ENCODE measurements at regions not wholly inside any gene's neighbourhood (a gene's known extent, or its start where the extent isn't known, plus 50 kb on each side); places are given as distances from the start of the nearest gene placed in this dataset.
"Not testable (repeated sequence)": the region's sequence is repeated elsewhere in the genome, so short reads cannot be mapped to it uniquely, and the experiment has no call there.

DNA sequence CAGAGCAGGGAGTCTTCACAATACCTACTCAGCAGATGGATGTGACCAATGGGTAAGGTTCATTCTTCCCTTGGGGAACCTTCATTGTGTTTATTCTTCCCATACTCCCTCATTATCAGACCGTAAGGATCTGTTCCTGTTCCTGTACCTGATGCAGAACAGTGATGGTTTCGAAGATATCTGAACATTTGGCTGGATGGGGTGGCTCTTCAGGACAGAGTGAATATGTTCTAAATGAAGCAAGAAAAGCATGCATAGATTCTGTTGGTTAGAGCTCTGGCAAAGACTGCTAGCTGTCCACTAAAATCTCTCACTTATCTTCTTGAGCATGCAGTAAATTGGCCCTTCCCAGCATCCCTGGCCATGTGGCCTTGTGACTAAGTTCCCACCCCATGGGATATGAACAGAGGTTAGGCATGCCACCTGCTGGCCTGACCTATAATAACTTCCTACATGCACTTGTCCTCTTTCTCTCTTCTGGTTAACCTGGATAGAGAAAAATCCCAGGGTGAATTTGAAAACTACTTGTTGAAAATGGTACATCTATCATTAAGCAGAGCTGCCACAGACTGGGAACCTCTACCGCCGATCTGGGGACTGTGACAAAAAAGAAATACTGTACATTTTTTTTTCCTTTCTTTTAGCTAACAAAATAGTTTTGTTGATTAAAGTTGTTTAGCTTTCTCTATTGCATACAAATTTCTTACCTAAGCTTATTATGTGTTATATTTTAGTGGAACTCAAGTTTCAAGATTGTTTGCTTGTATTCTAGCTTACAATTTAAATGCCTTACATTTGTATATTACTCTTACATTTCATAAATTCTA is 60.0 kb upstream of the BANK1 start:
- peak in 3 of 4 donors; percentile 6 to 28 (median 8) for DNase-seq (ENCODE audit: low read depth in 4 of 4, low spot score in 2 of 4)

DNA sequence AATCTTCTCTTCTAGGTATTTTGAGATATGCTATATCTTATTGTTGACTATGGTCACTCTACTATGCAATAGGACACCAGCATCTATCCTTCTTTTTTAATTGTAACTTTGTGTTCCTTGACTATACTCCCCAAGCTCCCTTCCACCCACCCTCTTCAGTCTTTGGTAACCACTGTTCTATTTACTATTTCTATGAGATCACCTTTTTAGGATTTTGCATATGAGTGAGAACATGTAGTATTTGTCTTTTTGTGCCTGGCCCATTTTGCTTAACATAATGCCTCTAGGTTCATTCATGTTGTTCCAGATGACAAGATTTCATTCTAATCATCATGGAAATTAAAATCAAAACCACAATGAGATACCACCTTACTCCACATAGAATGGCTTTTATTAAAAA is 63.3 kb upstream of the BANK1 start:
- DNase-seq (ENCODE audit: low read depth in 4 of 4, low spot score in 2 of 4): no peak

DNA sequence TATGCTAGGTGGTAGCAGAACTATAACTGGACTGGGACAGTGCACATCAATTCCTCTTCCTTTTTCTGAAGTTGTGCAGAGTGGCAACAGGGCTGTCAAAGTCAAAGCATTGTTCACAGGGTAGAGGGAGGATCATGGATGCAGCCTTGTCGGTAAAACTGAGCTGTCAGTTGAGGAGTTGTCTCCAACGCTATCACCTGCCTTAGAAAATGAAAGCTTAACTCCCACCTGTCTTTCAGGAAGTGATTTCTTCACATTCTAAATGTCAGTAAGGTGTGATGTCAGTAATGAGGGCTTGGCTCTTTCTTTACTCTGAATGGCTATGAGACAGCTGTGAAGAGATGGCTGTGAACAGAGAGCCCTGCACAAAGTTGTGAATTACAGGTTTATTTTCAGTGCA is 66.4 kb upstream of the BANK1 start:
- no peak for DNase-seq (ENCODE audit: low read depth in 4 of 4, low spot score in 2 of 4)

DNA sequence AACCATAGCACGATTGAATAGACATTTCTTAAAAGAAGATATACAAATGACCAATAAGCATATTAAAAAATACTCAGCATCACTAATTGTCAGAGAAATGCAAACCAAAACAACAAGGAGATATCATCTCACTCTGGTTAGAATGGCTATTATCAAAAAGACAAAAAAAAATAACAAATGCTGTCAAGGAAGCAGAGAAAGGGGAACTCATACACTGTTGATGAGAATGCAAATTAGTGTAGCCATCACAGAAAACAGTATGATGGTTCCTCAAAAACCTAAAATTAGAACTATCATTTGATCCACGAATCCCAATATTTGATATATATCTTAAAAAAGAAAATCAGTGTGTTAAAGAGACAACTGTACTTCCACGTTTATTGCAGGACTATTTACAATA is 71.7 kb upstream of the BANK1 start:
- DNase-seq (ENCODE audit: low read depth in 4 of 4, low spot score in 2 of 4): no peak

DNA sequence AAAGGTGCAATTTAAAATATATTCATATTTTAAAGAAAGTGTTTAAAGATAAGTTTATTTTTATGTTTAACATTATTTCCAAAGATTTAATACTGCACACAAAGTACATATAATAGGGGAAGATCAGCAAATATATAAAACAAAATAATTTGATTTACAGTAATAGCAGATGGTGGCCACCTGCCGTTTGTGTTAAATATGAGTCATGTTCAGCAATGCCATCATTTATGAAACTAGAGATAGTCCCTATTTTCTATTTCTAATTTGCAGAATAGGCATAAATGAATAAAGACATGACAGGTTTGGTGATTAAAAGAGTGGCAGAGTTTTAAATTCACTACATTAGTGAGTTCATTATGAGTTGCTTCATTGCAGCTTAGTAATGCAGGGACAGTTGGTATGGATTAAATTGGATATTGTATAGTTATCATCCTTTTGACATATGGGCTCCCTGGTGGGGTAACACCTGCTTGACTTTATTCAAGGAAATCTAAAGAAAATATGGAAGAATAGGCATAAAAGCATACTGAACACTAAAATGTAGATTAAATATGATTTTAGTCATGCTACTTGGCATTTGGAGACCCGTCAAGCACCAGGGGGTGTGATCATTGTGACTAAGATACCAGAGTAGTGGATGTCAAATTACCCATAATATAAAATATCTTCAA is 78.8 kb upstream of the BANK1 start:
- no peak for DNase-seq (ENCODE audit: low read depth in 4 of 4, low spot score in 2 of 4)

DNA sequence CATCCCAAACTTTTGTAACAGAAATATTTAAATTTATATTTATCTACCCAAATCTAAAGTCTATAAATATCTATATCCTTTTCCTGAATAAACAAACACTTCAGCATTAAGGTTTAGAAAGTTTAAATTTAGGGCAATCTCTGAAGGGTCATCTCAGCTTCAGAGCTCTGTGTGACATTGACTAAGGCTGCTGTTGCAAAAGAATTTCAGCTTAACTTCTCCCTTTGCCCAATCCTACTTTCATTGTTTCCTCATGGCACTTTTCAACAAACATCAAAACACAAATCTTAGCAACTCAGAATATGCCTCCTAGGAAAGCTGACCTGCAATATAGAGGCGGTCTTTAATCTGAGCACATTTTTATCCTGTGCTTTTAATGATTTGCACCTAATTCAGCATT is 79.7 kb upstream of the BANK1 start:
- DNase-seq (ENCODE audit: low read depth in 4 of 4, low spot score in 2 of 4): no peak

DNA sequence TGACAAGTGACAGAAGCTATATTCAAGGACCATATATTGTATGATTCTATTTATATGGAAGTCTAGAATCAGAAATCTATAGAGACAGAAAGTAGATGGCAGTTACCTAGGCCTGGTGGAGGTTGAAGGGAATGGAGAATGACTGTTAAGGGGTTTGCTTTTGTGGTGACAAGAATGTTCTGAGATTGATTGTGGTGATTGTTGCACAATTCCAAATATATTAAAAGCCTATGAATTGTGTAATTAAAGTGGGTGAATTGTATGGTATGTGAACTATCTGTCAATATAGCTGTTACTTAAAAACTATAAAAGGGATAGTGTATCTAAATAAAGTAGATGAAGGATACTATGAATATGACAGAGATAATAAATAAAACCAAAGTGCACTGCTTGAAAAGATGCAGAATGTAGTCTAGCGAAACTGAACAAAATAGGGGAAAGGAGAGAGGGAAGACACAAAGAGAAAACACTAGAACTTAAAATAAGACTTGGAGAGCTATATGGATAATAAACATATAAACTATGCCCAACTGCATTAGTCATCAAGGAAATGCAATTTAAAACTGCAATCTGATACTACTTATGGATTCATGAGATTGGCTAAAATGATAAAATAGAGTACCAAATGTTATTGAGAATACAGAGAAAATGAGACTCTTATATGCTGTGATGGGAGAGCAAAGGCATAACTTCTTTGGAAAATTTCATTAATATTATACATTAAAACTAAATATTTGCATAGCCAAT is 82.1 kb upstream of the BANK1 start:
- no peak for DNase-seq (ENCODE audit: low read depth in 4 of 4, low spot score in 2 of 4)

DNA sequence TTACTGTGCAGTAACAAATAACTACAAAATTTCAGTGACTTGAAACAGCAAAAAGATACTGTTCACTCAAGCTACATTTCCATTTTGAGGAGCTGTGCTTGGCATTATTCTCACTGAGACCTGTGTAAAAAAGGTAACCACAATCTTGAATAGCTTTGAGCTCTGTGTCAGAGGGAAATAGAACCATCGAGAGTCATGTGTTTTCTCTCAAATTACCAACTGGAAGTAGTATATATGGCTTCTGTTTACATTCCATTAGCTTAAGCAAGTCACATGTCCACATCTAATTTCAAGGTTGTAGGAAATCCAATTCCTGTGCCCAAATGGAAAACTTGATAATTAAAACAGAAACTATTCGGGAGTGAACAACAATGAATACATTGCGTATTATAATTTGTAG is 82.9 kb upstream of the BANK1 start:
- DNase-seq (ENCODE audit: low read depth in 4 of 4, low spot score in 2 of 4): no peak

DNA sequence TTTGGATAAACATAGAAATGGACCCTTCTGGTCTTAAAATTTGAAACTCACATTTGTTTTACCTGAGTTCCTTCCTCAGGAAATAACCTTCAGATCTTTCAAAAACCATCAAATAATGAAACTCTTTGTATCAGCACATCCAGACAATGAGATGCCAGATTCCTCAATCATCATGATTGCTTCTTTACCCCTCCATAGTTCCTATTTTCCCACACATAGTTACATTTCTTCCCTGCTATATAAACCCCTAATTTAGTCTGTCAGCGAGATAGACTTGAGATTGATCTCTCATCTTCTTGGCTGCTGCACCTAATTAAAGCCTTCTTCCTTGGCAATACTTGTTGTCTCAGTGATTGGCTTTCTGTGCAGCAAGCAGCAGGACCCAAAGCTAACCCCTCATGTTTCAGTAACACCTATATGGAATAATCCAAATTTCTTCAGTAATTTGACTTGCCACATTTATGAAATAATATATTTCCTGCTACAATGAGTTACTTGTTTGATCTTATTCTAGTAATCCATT is 83.9 kb upstream of the BANK1 start:
- no peak for DNase-seq (ENCODE audit: low read depth in 4 of 4, low spot score in 2 of 4)

DNA sequence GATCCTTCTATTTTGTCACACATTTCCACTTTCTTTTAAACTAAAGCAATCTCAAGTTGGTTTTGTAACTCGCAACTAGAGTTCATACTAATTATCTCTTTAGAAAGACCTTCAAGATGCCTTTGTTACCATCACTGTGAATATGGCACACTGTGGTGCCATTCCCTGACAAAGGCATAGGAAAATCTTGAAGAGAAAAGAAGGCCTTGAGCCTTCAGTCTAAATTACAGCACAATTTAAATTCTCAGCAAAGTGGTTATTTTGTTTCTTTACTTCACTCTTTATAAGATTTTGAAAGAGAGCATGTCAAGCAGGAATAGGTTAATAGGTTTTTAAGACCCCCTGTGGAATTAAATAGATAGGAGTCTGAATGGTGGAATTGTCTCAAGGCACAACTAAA is 89.0 kb upstream of the BANK1 start:
- no peak for DNase-seq (ENCODE audit: low read depth in 4 of 4, low spot score in 2 of 4)

DNA sequence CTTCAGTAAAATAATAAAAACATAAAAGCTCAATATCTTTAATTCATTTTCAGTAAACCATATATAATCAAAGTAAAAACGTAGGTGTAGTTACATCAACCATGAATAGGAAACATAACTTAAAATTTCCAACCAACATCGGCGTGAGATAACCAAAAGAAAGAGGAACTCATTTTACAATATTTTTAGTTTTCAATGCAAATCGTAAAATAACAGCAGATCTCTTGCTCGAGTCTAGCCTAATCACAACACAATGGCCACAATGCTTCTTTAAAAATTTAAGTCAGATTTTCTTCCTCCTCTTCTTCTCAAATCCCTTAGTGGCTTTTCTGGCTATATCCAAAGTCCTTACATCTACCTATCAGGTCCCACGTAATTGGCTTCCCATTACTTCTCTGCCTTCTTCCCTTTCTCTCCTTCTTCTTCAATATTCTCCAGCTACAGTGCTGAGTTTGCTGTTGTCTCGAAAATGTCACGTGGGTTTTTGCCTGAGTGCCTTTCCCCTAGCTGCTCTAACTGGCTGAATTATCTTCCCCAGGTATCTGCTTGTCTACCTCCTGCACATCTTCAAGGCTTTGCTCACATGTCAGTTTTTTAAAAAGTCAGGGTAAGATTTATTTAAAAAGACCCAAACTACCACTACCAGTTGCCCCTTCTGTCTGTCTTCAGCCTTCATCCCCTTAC is 90.9 kb upstream of the BANK1 start:
- no peak for DNase-seq (ENCODE audit: low read depth in 4 of 4, low spot score in 2 of 4)

DNA sequence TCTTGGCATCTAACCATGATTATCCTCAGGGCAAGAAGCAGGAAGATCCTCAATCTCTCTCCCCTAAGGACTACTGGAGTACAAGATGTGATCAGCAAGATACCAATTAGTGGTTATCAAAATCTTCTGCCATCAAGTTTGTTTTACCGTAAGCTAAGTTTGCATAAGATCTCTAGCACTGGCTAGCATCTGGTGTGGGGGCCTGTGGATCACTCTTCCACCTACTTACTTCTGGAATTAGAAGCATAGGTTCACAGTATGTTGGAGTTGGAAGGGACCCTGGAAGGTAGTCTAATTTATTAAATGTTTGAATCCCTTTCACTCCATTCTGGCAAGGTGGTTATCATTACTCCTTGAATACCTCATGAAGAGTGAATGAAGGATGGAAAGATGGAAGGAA is 93.3 kb upstream of the BANK1 start:
- no peak for DNase-seq (ENCODE audit: low read depth in 4 of 4, low spot score in 2 of 4)

DNA sequence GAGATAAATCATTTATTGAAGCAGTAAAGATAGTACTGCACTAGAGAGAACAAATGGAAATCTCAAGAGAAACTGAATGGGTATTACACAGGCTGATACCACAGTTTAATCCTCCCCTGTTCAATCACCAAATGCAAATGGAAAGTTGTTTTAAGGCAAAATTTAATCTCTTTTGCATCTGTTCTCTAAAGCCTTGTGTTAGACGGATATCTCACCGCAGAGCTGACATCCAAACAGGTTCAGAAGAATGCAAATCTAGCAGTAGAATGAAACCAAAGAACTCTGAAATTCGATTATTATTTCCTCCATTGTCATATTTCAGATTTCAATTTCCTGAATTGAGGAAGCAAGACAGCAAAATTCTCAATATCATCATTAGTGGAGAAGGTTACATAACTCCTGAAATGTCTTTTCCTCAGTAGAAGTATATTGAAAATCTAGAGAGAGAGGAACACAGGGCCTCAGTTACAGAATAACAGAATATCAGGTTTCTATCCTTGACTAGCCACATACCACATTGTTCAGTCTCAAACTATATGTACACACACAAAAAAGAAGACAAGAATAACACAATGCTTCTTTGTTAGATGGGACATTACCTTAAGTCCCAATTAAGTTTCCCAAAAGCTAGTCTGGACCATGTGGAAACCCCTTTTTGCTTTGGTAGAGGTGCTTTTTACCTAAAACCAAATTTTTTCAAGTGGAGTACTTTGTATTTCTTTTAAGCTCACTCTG is 94.1 kb upstream of the BANK1 start:
- no peak for DNase-seq (ENCODE audit: low read depth in 4 of 4, low spot score in 2 of 4)

DNA sequence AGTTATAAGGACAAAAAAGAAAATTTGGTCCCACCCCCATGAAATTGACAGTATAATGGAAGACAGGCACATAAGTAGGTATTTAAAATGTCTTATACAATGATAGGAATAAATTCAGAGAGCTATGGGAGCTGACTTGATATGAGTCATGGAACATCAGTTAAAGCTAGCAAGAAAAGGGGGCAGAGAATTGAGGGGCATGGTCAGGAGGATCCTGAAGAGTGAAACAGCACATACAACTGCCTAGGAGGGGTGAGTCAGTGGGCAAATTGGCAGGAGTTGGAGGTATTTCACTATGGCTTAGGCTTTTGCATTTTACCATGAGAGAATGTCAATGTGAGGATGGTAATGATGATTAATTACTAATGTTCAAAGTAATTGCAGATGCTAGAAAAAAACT is 95.4 kb upstream of the BANK1 start:
- no peak for DNase-seq (ENCODE audit: low read depth in 4 of 4, low spot score in 2 of 4)

DNA sequence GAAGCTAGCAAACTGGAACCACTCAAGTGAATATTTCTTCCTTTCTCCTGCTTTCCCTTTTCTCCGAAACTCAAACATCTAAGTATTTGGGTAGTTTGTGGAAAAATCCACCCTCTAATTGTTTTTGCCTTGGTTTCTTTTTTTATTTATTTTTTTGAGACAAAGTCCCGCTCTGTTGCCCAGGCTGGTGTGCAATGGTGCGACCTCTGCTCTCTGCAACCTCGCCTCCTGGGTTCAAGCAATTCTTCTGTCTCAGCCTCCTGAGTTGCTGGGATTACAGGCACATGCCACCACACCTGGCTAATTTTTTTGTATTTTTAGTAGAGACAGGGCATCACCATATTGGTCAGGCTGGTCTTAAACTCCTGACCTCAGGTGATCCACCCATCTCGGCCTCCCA is 96.1 kb upstream of the BANK1 start:
- DNase-seq (ENCODE audit: low read depth in 4 of 4, low spot score in 2 of 4): not testable (repeated sequence)

DNA sequence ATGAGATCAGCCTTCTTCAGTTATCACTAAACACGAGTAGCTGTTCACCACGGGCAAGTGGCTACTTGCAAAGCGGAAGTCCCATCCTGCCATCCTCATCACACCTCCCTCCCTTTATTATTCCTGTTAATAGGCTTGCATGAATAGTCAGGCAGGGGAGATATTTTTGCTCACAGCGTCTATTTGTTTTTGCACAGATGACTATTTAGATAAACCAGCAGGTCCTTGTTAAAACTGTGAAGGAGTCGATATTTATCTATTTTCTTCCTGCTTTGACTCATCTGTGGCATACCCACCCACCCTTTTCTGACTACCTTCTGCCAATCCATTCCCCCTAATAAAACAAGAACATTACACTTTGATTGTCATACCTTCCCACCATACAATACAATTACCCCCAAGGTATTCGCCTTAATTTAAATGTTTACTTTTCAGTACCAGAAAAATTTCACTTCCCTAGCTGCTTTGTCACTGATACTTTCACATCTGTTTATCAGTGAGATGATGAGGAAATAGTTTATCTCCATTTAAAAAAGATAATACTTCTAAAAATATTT is 96.6 kb upstream of the BANK1 start:
- no peak for DNase-seq (ENCODE audit: low read depth in 4 of 4, low spot score in 2 of 4)

DNA sequence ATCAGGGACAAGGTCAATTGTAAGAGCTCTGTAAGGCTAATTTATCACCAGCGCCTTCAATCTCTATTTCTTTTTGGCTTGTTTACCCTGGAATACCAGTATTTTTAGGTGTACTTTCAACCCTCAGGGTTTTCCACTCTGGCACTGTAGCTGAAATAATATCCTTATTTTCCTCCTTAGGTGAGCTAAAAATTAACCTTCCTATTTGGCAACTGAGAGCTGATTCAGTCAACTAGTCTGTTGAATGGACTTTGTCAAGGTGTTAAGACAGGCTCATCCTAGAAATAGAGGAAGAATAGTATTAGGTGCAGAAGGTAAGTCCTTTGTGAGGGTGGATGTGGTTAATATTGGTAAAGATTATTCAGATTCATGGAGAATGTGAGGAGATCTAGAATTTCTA is 101.3 kb upstream of the BANK1 start:
- no peak for DNase-seq (ENCODE audit: low read depth in 4 of 4, low spot score in 2 of 4)

DNA sequence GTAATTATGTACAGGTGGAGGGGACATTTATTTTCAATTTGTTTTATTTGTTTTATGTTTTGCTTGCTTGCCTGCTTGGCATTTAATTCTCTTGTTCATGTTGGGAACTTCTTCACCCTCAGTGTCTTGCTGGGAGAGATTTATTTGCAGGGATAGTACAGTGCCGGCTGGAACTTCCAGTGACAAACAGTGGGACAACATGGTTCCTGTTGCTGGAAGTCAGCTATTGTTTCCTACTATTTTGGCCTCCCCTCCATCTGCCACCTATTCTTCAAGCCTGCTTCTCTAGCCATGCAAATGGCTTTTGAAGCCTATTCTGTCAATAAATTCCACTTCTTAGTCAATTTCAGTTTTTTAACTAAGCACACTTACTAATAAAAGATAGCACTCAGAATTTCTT is 105.4 kb upstream of the BANK1 start:
- DNase-seq (ENCODE audit: low read depth in 4 of 4, low spot score in 2 of 4): no peak

DNA sequence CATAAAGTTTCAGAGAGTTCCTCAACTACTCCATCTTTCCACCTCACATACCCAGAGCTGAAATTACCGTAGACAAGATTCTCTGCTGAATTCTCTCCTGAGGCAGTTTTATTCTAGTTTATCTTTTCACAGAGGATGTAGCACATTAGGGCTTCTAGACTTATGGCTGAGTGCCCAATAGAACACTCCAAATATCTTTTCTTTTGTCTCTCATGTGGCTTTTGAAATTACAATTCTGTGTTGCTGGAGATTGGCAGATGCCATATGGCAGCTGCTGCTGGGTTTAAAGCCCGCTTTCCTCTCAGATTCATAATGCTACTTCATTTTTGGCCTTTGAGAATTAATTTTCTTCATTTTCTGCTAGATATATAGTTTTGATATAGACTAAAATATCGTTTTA is 107.6 kb upstream of the BANK1 start:
- DNase-seq (ENCODE audit: low read depth in 4 of 4, low spot score in 2 of 4): no peak

DNA sequence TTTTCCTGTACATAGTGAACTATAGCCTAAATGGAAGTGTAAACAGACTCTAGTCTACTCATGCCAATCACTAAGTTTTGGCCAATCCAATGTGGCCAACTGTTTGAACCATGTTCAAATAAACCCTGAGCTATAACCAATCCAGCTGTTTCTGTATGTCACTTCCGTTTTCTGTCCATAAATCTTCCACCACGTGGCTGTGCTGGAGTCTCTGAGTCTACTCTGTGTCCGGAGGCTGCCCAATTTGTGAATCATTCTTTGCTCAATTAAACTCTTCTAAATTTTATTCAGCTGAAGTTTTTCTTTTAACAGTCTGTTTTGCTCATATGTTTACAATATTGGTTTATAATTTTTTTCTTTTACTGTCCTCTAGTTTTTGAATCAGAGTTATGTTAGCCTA is 112.3 kb upstream of the BANK1 start:
- no peak for DNase-seq (ENCODE audit: low read depth in 4 of 4, low spot score in 2 of 4)
